DMS114 treated with DMSO at 0.1 percent for 48 hours (cell line): ENCODE measurements at regions not wholly inside any gene's neighbourhood (a gene's known extent, or its start where the extent isn't known, plus 50 kb on each side); places are given as distances from the start of the nearest gene placed in this dataset.
"Not testable (repeated sequence)": the region's sequence is repeated elsewhere in the genome, so short reads cannot be mapped to it uniquely, and the experiment has no call there.

Experiments
- DNase-seq: peaks from one replicate; lab custom pipeline; 2025; ENCODE audit not compliant: unreplicated experiment; lab: John Stamatoyannopoulos, UW

GRCh38 chr3:102297072-102297658 lies 137.7 kb upstream of the ZPLD1 start:
- DNase-seq, result no peak

DNA sequence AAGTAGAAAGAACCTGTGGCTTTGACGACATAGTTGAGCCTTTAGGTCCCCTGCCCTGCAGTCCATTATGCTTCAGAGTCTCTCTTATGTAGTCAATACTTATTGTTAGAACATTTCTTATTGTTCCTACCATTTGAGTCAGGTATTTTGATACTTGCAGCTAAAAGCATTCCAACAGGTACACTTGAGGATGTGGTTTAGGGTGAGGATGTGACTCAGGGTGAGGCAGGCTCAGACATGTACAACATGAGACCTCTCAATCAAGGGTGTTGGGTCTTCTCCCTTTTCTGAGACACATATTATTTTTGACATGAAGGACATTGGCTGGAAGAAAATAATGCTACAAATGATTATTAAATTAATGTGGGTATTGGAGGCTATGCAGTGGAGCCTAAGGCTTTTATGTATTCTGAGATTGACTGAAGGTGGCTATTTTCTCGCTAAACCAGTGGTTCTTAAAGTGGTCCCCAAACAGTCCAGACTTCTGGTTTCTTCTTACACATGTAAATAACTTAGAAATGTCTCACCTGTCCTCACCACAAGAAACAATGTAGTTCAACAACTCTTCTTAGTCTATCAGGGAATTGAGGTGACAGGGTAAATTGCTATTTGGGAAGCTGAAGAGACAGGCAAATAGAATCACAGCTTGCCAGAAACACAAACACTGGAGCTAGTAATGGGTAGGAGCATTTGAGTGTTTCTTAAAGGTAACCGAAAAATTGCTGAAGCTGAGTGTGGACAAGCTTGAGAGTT lies 135.5 kb upstream of the ZPLD1 start:
- DNase-seq, result no peak

- DNase-seq, result no peak
These were observed 133.5 kb upstream of the ZPLD1 start for GRCh38 chr3:102301155-102301880.

DNA sequence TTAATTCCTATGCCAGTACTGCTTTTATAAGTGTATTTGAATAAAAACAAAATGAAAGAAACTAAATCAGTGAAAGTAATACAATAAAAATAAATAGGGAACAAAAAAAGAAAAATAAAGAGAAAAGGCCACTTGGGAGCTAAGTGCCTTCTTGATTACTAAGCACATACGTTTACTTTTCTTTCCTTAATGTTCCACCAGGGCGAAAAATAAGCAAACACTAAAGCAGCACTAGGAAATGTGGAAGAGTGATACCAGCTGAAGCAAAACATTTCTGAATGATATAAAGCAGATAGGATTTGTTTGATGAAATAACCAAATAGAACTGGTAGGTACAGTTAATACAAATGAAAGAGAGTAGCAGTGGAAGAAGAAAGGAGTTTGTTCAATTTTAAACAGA lies 132.8 kb upstream of the ZPLD1 start:
- DNase-seq, result no peak

DNA sequence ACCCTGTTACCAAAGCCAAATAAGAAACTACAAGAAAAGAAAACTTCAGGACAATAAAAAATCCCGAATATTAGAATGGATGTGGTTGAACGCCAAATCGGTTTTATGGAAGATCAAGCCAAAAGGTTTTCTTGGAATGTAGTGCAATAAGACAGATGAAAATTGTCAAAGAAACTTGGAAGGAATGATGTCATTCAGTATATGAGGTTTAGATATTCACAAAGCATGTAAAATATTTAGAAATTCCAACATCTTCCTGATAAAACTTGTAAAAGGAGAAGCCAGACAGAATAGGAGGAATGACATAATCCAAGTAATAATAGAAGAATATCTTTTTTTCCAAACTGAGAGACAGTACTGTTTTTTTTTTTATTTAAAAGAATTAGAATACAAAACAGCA lies 130.3 kb upstream of the ZPLD1 start:
- no peak for DNase-seq

DNA sequence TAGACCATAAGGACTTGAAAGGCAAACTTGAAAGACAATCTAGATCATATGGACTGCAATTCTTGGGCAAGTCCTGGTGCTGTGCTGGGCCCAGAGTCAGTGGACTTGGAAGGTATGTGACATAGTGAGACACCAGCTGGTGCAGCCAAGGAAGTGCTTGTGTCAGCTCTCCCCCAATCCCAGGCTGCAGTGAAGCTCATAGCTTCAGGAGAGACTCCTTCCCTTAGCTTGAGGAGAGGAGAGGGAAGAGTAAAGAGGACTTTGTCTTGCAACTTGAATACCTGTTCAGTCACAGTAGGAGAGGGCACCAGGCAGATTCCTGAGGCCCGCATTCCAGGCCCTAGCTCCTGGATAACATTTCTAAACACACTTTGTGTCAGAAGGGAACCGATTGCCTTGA lies 127.4 kb upstream of the ZPLD1 start:
- no peak for DNase-seq

- DNase-seq, result no peak
These were observed 105.7 kb upstream of the ZPLD1 start for GRCh38 chr3:102329066-102329465.

DNA sequence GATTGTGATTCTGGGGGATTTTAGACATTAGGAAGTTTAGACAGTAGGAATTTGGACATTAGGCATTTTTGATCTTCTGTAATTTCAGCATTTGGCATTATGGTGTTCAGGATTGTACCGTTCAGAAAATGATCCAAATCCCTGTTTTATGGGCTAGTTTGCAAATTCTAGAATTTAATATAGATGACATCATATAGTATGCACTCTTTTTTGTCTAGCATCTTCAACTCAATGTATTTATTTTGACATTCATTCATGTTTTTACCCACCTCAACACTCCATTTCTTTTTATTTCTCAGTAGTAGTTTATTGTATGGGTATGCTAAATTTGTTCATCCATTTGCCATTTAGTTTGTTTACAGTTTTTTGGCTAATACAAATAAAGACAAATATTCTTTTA lies 105.3 kb upstream of the ZPLD1 start:
- no peak for DNase-seq

DNA sequence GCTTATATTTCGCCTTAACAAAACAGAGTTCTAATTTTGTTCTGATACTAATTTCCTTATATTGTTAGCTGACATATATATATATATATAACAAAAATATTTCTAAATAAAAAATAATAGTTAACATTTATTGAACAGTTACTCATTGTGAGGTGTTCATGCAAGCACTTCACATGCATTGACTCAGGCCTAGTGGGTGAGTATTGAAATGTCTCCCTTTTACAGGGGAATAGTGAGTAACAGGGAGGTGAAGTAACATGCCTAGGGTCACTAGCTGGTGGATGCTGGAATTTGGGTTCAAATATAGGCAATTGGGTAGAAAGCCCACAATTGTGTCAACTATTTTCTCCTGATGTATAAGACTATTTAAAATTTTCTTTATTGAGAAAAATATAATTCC lies 102.6 kb upstream of the ZPLD1 start:
- no peak for DNase-seq

DNA sequence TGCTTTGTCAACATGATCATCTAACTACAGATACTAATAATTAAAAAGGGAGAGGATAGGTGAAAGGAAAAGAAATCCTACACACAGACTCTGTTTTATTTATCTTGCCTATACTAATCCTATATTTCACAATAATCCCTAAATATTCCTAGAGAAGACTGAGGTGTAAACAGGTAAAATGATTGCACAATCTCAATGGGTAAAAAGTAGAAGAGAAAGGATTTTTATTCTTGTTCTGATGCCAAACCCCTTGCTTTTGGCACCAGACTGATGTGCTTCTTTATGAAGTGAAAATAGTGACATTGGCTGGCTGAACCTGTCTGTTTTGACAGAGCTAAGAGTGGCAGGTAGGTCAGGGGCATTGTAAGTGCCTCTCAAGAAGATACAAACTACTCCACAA lies 101.9 kb upstream of the ZPLD1 start:
- DNase-seq, result no peak

- no peak for DNase-seq
These were observed 98.7 kb upstream of the ZPLD1 start for GRCh38 chr3:102336130-102336529.

DNA sequence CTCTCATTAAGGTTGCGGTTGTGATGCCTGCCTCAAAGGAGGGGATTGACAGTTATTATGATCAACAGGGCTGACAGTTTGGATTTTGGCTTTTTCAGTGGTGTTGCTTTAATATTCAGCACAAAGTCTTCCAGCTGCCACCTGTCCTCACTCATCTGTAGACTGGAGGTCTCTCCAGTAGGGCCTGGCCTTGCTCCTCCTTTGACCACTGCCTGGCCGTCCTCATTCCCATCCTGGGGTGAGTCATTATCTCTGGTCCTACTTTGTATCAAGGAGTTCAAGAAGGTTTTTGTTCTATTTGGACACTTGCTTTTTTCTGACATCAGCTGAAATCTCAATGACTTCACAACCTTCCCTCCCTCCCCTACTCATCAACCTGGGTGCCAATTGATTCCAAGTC lies 95.1 kb upstream of the ZPLD1 start:
- no peak for DNase-seq

- DNase-seq, result no peak
These were observed 87.9 kb upstream of the ZPLD1 start for GRCh38 chr3:102346897-102347296.

DNA sequence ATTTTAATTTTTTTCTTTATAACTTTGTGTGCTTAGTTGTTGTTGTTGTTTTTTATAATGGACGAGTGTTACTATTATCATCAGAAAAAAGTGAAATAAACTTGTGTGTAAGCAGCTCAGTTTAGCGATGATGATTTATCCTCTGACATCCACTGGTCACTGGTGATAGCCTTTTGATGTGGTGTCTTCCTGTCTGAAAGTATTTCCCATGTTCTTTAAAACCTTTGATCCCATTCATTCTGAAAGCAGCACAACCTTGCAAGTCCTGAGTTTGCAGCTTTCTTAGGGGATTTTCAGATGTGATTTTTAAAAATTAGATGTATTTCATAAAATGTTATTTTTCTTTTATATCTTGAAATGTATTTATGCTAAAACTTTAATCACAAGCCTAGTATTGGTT lies 85.9 kb upstream of the ZPLD1 start:
- DNase-seq, result no peak

DNA sequence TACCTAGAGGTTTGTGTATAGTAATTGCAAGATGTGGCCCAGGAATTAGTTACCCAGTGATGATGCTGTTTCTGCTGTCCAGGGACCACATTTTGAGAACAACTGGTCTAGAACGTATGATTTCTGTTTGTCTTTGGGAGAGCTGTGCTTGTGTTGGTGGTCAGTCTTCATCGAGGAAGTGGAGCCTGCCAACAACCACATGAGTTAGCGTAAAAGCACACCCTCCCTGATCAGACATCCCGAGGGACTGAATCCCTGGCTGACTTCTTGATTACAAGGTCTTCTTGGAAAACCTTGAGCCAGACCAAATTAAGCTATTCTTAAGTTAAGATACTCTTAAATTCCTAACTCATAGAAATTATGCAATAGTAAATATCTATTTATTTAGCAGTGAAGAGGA lies 81.7 kb upstream of the ZPLD1 start:
- no peak for DNase-seq

GRCh38 chr3:102353805-102354204 lies 81.0 kb upstream of the ZPLD1 start:
- DNase-seq, result no peak

GRCh38 chr3:102354818-102355515 lies 79.8 kb upstream of the ZPLD1 start:
- no peak for DNase-seq

DNA sequence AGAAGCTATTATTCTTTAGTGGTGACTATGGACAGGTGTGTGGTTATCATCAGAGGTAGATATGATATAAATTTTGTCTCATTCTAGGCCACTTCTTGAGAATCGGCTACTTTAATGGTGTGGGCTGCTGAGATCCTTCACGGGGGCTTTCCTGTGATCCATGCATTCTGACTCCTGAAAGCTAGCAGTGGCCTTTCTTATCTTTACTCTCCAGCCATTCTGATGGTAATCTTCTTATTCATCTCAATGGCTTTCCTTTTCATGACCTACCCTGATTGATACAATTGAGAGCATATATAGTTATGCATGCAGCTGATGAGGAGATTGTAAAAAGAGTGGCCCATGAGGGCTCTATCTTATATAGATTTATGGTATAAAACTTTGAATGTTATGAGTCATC lies 78.3 kb upstream of the ZPLD1 start:
- DNase-seq, result no peak

DNA sequence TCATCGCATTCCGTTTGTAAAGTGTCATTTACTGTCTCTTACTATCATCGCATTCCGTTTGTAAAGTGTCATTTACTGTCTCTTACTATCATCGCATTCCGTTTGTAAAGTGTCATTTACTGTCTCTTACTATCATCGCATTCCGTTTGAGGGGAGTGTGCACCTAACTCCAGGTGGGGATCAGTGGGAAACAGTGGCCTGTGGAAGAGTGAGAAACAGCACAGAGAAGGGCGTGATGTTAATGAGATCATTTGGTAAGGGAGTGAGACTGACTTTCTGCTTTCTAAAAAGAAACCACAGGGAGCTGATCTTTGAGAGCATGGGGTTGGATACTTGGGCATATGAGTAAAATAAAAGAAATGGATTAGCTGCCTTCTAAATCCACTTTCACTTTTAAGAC lies 77.5 kb upstream of the ZPLD1 start:
- DNase-seq, result not testable (repeated sequence)

- DNase-seq, result no peak
These were observed 74.5 kb upstream of the ZPLD1 start for GRCh38 chr3:102360183-102360860.

DNA sequence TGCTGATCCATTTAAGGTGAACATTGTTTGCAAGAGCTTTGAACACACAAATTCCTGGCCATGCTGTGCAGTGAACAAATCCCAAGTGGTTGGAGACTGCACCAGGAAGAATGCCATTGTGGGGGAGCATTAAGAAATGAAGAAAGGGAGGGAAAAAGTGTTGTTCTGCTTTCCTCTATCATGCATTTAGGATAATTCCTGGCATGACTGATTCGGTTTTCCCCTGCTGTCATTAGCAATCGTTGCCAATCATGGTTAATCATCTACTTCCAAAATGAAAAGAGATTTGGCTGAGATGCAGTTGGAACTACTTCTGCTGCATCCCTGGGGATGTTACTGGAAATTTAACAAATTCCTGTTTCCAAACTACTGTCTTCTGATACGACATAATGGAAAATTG lies 73.7 kb upstream of the ZPLD1 start:
- DNase-seq, result no peak
